ENCODE measurements at regions not wholly inside any gene's neighbourhood (a gene's known extent, or its start where the extent isn't known, plus 50 kb on each side); places are given as distances from the start of the nearest gene placed in this dataset.
"Not testable (repeated sequence)": the region's sequence is repeated elsewhere in the genome, so short reads cannot be mapped to it uniquely, and the experiment has no call there.

GRCh38 chr21:28704746-28705145 is 287.9 kb downstream of the LTN1 start:
- no peak for DNase-seq (ENCODE audit: low read depth in 2 of 2)

- no peak for DNase-seq (ENCODE audit: low read depth in 2 of 2)
These were observed 288.8 kb downstream of the LTN1 start for GRCh38 chr21:28703861-28704260.

DNA sequence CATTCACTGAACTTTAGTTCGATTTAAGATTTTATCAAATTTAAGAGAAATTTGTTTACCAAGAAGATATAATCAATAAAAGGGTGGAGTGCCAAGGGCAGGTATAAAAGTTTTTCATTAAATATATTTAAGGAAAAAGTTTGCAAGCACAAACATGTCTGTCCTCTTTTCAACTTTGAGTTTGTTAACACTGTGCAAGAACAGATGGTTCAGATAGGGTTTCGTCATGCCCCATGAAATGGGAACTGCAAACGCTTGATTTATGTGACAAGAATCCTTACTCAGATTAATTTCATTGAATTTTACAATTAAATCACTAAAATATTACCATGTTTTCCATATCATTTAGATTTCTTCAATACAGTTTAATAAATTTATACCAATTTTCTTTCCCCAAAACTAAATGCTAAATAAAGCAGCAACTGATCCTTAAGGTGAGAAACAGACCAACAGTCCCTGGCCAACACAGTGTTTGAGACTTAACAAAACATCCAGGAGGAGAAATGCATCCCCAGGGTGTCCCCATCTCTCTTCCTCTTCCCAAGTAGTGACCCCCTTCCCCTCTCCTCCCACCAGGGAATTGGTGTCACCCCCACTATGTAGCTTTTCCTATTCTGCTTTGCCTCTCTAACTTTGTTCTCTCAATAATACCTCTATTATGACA is 292.9 kb downstream of the LTN1 start:
- DNase-seq (ENCODE audit: low read depth in 2 of 2): no peak

DNA sequence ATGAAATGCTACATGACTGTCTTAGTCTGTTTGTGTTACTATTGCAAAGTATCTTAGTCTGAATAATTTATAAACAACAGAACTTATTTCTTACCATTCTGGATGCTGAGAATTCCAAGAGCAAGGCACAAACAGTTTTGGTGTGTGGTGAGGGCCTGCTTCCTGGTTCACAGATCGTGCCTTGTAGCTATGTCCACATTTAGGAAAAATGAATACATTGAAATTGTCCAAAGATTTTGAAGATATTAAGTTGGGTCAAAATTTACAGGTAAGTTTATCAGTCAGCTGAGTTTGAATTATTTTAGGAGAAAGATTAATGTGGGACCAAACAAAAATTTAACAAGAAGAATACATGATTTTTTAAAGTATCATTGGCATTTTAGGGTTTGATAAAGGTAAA is 293.5 kb downstream of the LTN1 start:
- DNase-seq (ENCODE audit: low read depth in 2 of 2): no peak

GRCh38 chr21:28696844-28697410 is 295.8 kb downstream of the LTN1 start:
- DNase-seq (ENCODE audit: low read depth in 2 of 2): no peak

DNA sequence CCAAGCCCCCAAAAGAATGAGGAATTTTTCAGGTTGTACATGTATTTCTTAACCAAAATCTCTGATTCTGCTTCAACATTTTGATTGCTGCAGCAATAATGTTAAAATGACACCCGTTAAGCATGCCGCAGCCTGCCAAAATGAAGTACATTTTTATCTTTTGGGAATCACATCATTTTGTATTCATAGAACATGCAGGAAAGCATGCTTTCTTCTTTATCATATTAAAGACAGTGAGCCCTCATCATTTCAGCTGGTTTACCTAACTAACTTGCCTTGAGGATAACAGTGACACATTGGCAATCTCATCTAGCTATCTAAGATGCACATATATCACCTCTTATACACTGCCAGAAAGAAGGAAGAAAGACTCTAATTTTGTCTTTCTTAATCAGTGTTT is 299.2 kb downstream of the LTN1 start:
- no peak for DNase-seq (ENCODE audit: low read depth in 2 of 2)

DNA sequence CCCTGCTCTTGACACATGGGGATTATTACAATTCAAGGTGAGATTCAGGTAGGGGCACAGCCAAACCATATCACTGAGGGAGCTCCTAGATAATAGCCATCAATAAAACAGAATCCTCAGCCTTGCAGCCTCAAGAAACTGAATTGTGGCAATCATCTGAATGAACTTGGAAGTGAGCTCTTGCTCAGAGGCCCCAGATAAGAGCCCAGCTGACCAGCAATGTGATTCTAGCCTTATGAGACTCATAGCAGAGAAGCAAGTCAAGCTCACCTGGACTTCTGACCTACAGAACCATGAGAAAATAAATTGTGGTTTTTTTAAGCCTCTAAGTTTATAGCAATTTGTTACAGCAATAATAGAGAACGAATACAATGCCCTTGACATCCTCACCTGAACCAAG is 302.5 kb downstream of the LTN1 start:
- DNase-seq (ENCODE audit: low read depth in 2 of 2): no peak

GRCh38 chr21:28688381-28688780 is 304.3 kb downstream of the LTN1 start:
- DNase-seq (ENCODE audit: low read depth in 2 of 2): no peak

DNA sequence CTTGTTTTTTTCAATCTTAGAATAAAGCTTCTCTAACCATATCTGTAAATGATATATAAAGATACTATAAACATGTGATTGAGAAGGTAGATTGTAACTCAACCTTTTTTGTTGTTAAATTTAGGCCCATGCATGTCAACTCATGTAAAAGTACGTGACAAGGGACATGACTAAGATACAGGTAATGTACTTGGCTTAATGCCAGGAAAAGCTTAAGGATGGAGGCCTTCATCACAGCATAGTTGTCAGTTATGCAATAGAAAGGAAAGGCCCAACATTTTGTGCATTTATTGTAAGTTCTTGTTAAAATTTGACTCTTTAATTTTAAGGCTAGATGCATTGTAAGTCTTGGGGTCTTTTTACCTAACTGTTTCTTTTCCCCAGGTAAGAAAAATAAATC is 305.1 kb downstream of the LTN1 start:
- DNase-seq (ENCODE audit: low read depth in 2 of 2): no peak

DNA sequence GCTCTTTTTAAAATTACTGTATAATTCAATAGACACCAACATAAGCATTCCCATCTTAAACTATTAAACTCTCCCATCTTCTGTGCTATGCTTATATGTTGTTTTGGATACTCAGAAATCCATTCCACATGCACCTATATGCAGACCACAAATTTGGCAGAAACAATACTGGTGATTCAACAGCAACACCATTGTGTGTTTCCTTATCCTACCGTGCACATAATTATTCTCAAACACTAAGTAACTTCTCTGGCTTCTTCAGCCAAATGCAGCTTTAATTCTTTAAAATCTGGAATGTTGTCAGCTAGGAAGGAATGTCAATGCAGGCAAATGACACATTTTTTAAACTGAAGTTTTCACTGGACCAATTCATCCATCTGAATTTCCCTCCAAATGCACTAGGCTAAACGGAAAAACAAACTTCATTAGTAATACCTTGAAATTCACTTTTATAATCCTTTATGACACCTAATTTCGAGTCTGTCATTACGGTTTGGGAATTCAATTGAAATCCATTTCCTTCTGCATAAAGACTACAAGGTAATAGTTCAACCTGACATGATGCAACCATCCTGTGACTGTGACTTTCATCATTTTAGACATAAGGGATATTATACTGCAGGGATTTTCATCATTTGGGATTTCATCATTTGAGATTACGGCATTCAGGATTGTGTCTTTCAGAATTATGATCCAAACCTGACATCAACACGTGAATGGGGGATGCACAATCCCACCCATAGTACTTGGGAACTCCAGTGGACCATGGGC is 308.5 kb downstream of the LTN1 start:
- DNase-seq (ENCODE audit: low read depth in 2 of 2): no peak

DNA sequence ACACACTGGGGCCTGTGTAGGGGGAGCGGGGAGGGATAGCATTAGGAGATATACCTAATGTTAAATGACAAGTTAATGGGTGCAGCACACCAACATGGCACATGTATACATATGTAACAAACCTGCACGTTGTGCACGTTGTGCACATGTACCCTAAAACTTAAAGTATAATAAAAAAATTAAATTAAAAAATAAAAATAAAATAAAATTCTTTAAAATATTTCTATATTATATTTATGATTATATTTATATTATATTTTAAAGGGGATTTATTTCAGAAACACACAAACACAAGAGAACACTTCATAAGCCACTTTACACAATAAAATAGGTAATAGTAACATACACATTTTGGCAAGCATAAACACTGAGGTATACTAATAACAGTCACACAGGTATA is 309.8 kb downstream of the LTN1 start:
- not testable (repeated sequence) for DNase-seq (ENCODE audit: low read depth in 2 of 2)

DNA sequence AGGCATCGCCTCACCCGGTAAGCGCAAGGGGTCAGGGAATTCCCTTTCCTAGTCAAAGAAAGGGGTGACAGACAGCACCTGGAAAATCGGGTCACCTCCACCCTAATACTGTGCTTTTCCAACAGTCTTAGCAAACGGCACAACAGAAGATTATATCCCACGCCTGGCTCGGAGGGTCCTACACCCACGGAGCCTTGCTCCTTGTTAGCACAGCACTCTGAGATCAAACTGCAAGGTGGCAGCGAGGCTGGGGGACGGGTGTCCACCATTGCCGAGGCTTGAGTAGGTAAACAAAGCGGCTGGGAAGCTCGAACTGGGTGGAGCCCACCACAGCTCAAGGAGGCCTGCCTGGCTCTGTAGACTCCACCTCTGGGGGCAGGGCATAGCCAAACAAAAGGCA is 315.6 kb downstream of the LTN1 start:
- not testable (repeated sequence) for DNase-seq (ENCODE audit: low read depth in 2 of 2)

DNA sequence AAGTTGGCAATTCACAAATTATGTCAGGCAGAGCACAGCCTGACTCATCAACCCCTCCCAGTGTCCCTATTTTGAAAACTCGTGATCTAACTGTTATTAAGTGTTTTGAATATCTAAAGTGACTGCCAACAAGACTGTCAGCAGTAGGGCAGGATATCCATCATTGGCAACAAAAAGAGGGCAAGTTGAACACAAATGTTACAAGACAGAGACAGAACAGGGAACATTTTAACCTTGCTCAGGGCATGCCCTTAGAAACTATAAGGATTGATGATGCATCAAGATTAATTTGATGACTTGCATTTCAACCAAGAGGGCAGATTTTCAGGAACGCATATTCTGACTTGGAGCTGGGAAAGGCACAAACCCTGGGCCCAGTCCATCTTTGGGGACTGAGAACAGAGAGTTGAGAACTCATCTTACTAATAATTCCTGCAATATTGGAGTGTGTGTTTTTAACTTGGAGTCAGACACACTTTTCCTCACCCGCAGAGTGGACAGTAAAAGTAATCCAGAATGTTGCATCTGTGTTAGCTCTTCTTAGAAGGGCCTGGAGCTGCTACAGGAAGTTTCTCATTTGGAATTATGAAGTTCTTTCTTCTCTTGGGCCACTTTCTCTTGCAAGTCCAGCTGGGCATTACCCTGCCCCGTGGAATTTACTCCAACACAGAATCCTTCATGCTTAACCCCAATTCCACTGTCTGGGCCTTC is 317.2 kb downstream of the LTN1 start:
- no peak for DNase-seq (ENCODE audit: low read depth in 2 of 2)

DNA sequence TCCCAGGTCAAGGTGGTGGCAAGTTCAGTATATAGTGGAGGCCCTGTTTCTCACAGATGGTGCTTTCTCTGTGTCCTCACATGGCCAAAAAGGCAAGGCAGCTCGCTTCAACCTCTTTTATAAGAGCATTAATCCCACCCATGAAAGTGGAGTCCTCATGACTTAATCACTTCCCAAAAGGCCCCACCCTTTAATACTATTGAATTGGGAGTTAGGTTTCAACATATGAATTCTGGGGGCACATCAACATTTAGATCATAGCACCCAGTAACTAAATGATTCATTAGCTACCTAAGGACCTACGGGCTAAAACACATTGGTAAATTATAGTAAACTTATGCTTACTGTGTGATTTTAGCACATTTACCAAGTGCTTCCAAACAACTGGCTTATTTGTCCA is 317.9 kb downstream of the LTN1 start:
- no peak for DNase-seq (ENCODE audit: low read depth in 2 of 2)

DNA sequence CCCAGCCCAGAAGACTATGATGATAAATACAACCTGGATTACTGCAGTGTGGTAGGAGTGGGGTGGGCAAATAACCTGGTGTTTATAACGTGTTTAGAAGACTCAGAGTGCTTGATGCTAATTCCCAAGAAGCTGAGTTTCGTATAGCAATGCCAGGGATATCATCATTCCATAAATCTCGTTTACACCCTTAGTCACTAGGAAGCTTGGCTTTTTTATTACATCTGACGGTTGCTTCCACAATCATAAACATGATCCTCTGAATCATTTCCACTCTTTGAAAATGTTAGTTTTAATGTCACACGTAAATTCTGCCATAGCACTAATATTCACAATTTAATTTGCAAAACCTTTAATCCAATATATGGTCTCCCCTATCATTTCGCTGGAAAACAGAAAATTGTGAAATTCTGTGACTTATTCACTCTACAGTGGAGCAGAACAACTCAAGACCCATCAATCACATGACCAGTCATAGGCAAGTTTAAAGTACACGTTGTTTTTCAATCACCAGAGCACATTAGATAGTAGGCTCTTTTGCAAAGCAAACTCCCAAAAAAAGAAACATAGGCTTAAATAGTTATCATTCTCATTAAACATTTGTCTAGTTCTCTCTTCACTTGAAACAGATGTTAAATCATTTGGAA is 321.0 kb downstream of the LTN1 start:
- no peak for DNase-seq (ENCODE audit: low read depth in 2 of 2)

- no peak for DNase-seq (ENCODE audit: low read depth in 2 of 2)
These were observed 322.6 kb downstream of the LTN1 start for GRCh38 chr21:28669971-28670653.

GRCh38 chr21:28669321-28669720 is 323.4 kb downstream of the LTN1 start:
- DNase-seq (ENCODE audit: low read depth in 2 of 2): no peak

DNA sequence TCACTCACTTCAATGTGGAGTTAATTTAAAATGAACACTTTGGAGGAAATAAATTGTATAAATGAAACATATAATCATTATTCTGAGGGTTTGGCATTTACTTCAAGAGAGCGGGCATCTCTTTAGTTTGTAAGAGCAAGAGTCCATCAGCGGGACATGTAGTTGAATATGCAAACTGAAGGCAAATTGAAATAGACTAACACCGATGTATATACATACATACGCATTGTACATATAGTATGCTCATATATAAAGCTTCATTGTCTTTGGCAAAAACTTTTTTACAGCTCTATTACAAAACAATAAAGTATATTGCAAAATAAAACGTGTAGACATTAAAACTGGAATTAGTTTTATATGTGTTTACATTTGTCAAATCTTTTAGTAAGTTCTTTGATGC is 328.9 kb downstream of the LTN1 start:
- DNase-seq (ENCODE audit: low read depth in 2 of 2): no peak

DNA sequence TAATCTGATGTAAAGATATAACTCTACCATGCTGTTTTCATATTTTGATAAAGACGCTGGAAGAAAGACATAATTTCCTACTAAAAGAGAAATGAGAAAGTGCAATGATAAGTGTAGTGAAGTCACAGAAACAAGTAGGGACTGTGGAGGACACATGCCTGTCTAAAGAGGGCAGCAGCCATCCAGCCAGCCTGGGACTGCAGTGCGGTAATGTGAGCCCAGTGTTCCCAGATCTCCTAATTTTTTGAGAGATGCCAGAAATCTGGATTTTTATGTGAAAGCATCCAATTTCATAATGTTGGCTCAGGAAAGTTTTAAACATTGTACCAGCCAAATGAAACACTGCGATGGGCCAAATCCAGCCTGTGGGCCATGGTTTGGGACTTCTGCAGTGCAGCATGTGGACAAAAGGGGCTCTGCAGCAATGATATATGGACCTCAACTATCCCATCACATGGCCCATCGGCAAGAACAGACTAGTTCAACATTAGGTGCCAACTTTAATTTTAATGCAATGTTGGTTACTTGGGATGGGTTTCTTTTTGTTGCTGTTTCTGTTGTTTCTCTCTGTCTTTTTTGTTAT is 329.5 kb downstream of the LTN1 start:
- no peak for DNase-seq (ENCODE audit: low read depth in 2 of 2)

GRCh38 chr21:28657566-28657965 is 335.1 kb downstream of the LTN1 start:
- DNase-seq (ENCODE audit: low read depth in 2 of 2): no peak

GRCh38 chr21:28655471-28655870 is 337.2 kb downstream of the LTN1 start:
- no peak for DNase-seq (ENCODE audit: low read depth in 2 of 2)

Data from stimulated activated CD8-positive, alpha-beta memory T cell treated with anti-CD3 and anti-CD28 coated beads, Interleukin-2, amount 100 ng/mL, for 48 hours (primary cell).